Activated CD8-positive, alpha-beta T cell treated with anti-CD3 and anti-CD28 coated beads for 36 hours (primary cell): ENCODE measurements at regions not wholly inside any gene's neighbourhood (a gene's known extent, or its start where the extent isn't known, plus 50 kb on each side); places are given as distances from the start of the nearest gene placed in this dataset.

ENCODE experiments used
- ATAC-seq: fragments of 200-7000 bp; cut with Tn5 transposase; one replicate; pipeline ENCODE4 v1.10.0; 2021; ENCODE audit warnings: mild to moderate bottlenecking, moderate library complexity
- CTCF ChIA-PET: fragments of 350-600 bp; sonication (Branson Sonifier 250); formaldehyde crosslinking; loops from one replicate; lab custom pipeline; 2021; ENCODE audit warnings: antibody characterized with exemption; lab: Charles Lee
- POLR2A ChIA-PET: fragments of 350-600 bp; sonication (Branson Sonifier 250); formaldehyde crosslinking; loops from one replicate; lab custom pipeline; 2021; ENCODE audit warnings: antibody characterized with exemption; lab: Charles Lee
- DNase-seq: peaks from one replicate; pipeline ENCODE4 v3.0.0-alpha.2; 2020
- H3K27ac Mint-ChIP-seq: one replicate; pipeline ENCODE4 v1.8.0; 2021; ENCODE audit warnings: mild to moderate bottlenecking, mixed read lengths
- H3K27me3 Mint-ChIP-seq: one replicate; pipeline ENCODE4 v1.8.0; 2021; ENCODE audit warnings: mixed read lengths
- H3K36me3 Mint-ChIP-seq: one replicate; pipeline ENCODE4 v1.8.0; 2021; ENCODE audit warnings: low read depth, mixed read lengths
- H3K4me1 Mint-ChIP-seq: one replicate; pipeline ENCODE4 v1.8.0; 2021; ENCODE audit warnings: low read depth, mixed read lengths
- H3K4me3 Mint-ChIP-seq: one replicate; pipeline ENCODE4 v1.8.0; 2021; ENCODE audit warnings: mild to moderate bottlenecking, moderate library complexity, mixed read lengths
- H3K9me3 Mint-ChIP-seq: one replicate; pipeline ENCODE4 v1.8.0; 2021; ENCODE audit warnings: mixed read lengths
- intact Hi-C: fragments of 100-400 bp; cut with micrococcal nuclease; formaldehyde crosslinking; loops from one replicate; pipeline ENCODE4 v1.10.0; 2022
- TF ChIP-seq, protein P1 (sequence below): fragments of 200-600 bp; IDR thresholded peaks from one replicate; pipeline ENCODE4 v1.8.0; 2022; ENCODE audit warnings: antibody characterized with exemption, mild to moderate bottlenecking

DNA sequence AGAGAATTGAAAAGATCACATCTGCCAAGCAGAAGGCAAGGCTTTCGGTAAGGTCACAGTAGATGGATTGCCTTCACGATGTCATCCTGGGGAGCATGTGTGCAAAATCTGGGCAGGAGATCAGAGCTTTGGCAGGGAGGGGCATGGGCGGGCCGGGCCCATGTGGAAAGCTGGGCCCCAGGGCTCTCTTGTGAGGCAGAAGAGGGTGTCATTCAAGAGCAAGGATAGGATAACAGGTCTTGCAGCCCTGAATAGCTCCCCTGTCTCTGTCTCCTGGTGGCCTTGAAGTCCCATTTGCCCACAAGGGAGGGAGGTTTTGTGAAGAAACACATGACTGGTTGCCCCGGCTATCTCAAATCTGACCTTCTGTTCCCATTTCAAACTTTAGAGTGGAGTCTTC is 172.0 kb downstream of the OPA1 start:
- DNase-seq (no peak), ATAC-seq (no peak)
- ChIA-PET CTCF (no interaction called here), POLR2A (no interaction called here)
- Mint-ChIP-seq H3K4me3 (no peak overlapping the region), H3K36me3 (no peaks in the 10 kb centered on the region), H3K9me3 (no peaks in the 10 kb centered on the region), H3K27me3 (peaks cover 6% of the 10 kb centered on the region), H3K27ac (no peak overlapping the region), H3K4me1 (no peaks in the 10 kb centered on the region)
- intact Hi-C loops = no loop called here
- TF ChIP-seq, protein P1, sequence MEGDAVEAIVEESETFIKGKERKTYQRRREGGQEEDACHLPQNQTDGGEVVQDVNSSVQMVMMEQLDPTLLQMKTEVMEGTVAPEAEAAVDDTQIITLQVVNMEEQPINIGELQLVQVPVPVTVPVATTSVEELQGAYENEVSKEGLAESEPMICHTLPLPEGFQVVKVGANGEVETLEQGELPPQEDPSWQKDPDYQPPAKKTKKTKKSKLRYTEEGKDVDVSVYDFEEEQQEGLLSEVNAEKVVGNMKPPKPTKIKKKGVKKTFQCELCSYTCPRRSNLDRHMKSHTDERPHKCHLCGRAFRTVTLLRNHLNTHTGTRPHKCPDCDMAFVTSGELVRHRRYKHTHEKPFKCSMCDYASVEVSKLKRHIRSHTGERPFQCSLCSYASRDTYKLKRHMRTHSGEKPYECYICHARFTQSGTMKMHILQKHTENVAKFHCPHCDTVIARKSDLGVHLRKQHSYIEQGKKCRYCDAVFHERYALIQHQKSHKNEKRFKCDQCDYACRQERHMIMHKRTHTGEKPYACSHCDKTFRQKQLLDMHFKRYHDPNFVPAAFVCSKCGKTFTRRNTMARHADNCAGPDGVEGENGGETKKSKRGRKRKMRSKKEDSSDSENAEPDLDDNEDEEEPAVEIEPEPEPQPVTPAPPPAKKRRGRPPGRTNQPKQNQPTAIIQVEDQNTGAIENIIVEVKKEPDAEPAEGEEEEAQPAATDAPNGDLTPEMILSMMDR = no peak

DNA sequence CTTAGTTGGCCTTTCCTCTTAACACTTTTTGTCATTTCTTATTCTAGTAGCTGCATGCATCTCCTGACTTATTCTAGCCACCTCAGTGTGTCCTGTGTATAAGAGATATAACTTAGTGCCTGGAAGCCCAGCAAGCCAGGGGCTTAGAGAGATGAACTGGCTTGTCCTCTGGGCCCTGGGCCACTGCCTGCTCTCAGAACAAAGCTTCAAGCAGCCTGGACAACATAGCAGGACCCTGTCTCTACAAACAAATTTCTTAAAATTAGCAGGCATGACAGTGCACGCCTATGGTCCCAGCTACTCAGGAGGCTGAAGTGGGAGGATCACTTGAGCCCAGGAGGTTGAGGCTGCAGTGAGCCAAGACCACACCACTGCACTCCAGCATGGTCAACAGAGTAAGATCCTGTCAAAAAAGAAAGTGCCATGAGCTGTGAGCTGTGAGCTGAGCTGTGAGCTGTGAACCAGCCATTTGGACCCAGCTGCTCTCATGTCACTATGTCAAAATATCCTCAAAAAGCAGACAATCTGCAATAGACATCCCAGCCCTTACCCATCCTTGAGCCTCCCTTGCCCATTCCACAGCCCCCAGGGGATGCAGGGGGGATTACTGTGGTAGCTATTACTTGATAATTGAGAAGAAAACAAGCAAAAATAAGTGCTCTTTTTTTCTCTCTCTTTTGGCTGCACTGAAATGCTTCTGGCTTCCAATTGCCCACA is 174.5 kb downstream of the OPA1 start:
- H3K27me3 Mint-ChIP-seq = peaks cover 5% of the 10 kb centered on the region
- no peaks in the 10 kb centered on the region for H3K36me3 Mint-ChIP-seq
- H3K4me1 Mint-ChIP-seq = no peaks in the 10 kb centered on the region
- H3K9me3 Mint-ChIP-seq = no peaks in the 10 kb centered on the region
- DNase-seq (no peak), ATAC-seq (no peak)
- CTCF ChIA-PET = interaction anchor here (0.9 to 2.7 kb wide), 3 partner anchors 13 to 16 kb away, joined by 3 to 12 read pairs (median 3); no protein-coding TSS in a partner anchor
- TF ChIP-seq, protein P1 = no peak
- no peak overlapping the region for H3K4me3 Mint-ChIP-seq
- no peak overlapping the region for H3K27ac Mint-ChIP-seq
- POLR2A ChIA-PET = no interaction called here
- intact Hi-C loops = no loop called here

DNA sequence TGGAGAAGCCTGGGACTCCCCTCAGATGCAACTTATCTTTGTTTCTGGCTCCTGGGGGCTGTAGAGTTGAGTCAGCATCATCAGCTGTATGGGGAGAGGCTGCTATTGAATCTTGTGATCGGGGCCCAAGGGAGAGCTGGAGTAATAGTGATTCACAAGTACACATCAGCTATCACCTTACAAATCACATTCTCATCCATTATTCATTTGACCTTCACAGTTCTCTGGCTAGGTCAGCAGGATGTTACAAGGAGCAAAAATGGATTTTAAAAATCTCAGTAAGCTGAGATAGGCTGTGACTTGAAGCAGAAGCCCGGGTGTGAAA is 175.0 kb downstream of the OPA1 start:
- H3K9me3 Mint-ChIP-seq = no peaks in the 10 kb centered on the region
- no peaks in the 10 kb centered on the region for H3K36me3 Mint-ChIP-seq
- no peaks in the 10 kb centered on the region for H3K4me1 Mint-ChIP-seq
- H3K27ac Mint-ChIP-seq = no peak overlapping the region
- DNase-seq (no peak), ATAC-seq (no peak)
- ChIA-PET CTCF (interaction anchor here (2.7 kb wide), 1 partner anchor 13 kb away, joined by 12 read pairs; no protein-coding TSS in a partner anchor), POLR2A (no interaction called here)
- TF ChIP-seq, protein P1 = no peak
- H3K4me3 Mint-ChIP-seq = no peak overlapping the region
- H3K27me3 Mint-ChIP-seq = peaks cover 4% of the 10 kb centered on the region
- intact Hi-C loops = no loop called here

DNA sequence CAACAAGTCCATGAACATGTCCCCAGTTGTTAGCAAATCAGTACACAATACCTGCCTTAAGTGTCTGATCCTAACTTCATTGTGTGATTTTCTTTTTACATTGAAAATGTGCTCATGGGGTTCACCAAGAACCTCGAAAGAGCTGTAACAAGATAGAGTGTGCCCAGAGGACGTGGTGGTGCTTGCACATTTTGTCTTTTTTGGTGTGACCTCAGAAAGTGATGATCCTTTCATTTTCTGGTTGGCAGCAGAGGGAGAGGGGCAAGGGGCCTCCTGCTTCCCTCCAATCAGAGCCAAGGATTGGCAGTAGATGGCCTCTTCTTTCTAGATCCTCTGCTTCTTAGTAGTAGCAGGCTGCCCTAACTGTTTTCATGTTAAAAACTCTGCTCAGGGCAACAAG is 176.4 kb downstream of the OPA1 start:
- Mint-ChIP-seq H3K4me3 (no peak overlapping the region), H3K27ac (no peak overlapping the region), H3K4me1 (no peaks in the 10 kb centered on the region), H3K36me3 (no peaks in the 10 kb centered on the region), H3K27me3 (peaks cover 4% of the 10 kb centered on the region), H3K9me3 (no peaks in the 10 kb centered on the region)
- DNase-seq (no peak), ATAC-seq (peak; percentile 20)
- TF ChIP-seq, protein P1 = no peak
- ChIA-PET POLR2A (no interaction called here), CTCF (interaction anchor here (0.8 kb wide), 1 partner anchor 11 kb away, joined by 3 read pairs; no protein-coding TSS in a partner anchor)
- intact Hi-C loops = no loop called here

DNA sequence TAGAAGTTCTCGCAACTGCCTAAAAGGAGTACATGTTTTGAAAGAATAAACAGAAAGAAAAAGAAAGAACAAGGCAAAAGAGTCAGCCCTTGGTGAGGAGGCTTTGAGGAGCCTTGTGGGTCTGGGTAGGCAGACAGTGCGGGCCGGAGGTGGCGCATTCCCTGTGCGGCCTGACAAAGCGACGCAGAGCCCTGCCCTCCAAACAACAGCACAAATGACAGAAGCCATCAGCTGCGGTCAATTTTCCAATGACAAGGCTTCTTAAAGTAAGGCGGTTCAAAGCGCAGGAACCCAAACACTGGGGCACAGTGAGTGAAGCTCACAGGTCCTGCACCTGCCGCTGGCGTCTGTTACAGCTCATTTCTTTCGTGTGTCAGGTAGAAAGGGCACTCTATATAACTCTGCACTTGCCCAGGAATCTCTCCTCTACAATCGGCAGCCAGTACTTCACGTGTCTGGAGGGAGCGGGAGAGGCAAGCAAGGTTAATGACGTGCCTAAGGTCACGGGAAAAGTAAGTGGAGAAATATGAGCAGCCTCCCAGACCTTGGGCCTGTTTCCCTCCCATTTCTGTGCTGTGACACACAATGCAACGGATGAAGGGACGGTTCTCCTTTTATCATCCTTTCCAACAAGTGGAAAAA is 178.1 kb downstream of the OPA1 start:
- DNase-seq (no peak), ATAC-seq (no peak)
- CTCF ChIA-PET = no interaction called here
- H3K4me3 Mint-ChIP-seq = no peak overlapping the region
- POLR2A ChIA-PET = no interaction called here
- H3K27me3 Mint-ChIP-seq = peaks cover 4% of the 10 kb centered on the region
- no peaks in the 10 kb centered on the region for H3K36me3 Mint-ChIP-seq
- TF ChIP-seq, protein P1 = no peak
- intact Hi-C loops = no loop called here
- H3K4me1 Mint-ChIP-seq = no peaks in the 10 kb centered on the region
- no peaks in the 10 kb centered on the region for H3K9me3 Mint-ChIP-seq
- H3K27ac Mint-ChIP-seq = no peak overlapping the region
